ENCODE measurements at regions not wholly inside any gene's neighbourhood (a gene's known extent, or its start where the extent isn't known, plus 50 kb on each side); places are given as distances from the start of the nearest gene placed in this dataset.

- no peak for DNase-seq (ENCODE audit: extremely low read depth in 1 of 11, low read depth in 9 of 11, low spot score in 4 of 11)
Measured at GRCh38 chr20:60372822-60373221, 414.6 kb downstream of the CDH26 start.

DNA sequence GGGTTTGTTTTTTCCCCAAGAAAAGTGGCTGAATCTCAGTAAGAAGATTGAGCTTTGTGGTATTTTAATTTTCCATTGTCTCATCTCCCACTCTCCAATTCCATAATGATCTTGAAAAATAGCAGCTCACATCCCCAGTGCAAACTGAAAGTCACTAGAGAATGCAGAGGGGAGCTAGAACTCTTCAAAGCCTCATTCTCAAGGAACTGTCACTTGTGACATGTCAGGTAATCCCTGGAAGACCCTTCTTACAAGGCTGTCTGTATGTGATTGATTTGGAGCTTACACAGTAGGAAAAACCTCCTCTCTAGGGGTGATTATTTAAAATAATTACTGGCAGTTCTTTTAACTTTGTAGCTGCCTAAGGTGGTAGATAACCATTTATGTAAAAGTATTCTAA lies 420.4 kb downstream of the CDH26 start:
- no peak for DNase-seq (ENCODE audit: extremely low read depth in 1 of 11, low read depth in 9 of 11, low spot score in 4 of 11)

DNA sequence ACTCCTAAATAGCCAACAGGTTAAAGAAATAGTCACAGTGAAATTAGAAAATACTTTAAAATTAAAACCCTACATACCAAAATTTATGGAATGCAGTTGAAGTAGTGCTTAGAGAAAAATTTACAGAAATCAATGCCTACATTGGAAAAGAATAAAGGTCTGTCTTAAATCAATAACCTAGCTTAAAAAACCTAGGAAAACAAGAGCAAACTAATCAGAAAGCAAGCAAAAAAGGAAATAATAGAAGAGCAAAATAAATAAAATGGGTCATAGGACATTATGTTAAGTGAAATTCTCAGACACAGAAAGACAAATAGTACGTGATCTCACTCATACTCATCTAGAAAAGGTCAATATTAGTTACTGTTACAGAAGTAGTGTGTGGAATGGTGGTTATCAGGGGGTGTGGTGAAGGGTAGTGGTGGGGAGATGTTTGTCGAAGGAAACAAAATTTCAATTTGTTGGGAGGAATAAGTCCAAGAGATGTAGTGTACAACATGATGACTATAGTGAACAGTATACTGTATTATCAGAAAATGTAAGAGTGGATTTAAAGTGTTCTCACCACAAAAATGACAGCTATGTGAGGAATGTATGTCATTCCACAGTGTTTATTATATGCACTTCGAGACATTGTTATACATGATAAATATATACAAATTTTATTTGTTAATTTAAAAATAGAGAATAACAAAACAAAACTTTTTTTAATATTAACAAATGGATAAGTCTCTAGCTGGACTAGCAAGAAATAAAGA lies 423.6 kb downstream of the CDH26 start:
- DNase-seq (ENCODE audit: extremely low read depth in 1 of 11, low read depth in 9 of 11, low spot score in 4 of 11), result no peak

- DNase-seq (ENCODE audit: extremely low read depth in 1 of 11, low read depth in 9 of 11, low spot score in 4 of 11), result no peak
Measured at GRCh38 chr20:60389441-60389840, 431.2 kb downstream of the CDH26 start.

DNA sequence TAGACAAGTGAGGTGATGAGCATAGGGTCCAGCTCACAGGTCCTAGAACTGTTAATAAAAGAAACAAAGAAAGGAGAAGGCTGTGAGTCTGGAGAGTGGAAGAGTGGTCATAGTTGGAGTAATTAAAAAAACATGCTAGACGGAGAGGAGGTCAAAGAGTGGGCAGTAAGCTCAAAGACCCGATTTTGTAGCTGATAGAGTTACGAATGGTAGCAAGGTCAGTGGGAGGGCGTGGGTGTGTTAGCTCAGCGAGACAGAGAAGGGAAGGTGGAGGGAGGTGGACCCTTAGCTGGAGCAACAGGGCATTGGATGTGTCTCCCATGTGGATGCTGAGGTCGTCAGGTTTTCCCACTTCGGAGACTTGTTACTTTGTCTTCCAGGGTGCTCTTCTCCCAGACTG lies 431.7 kb downstream of the CDH26 start:
- DNase-seq (ENCODE audit: extremely low read depth in 1 of 11, low read depth in 9 of 11, low spot score in 4 of 11), result no peak

DNA sequence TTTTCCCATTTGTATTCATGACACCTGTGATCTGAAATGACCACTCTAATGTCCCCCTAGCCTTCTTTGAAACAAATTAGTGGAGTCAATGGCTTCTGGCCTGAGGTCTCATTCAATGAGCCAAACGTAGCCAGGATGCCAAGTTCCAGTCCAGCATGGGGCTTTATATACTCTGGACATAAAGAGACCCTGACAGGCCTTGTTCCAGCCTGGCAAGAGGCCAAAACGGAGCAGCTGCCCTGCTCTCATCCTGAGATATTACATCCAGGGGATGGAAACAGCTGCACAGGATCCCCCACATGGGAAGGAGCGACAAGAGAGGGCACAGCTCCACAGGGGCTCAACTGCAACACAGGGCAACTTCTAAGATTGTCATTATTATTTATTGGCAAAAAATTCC lies 437.8 kb downstream of the CDH26 start:
- DNase-seq (ENCODE audit: extremely low read depth in 1 of 11, low read depth in 9 of 11, low spot score in 4 of 11), result no peak

DNA sequence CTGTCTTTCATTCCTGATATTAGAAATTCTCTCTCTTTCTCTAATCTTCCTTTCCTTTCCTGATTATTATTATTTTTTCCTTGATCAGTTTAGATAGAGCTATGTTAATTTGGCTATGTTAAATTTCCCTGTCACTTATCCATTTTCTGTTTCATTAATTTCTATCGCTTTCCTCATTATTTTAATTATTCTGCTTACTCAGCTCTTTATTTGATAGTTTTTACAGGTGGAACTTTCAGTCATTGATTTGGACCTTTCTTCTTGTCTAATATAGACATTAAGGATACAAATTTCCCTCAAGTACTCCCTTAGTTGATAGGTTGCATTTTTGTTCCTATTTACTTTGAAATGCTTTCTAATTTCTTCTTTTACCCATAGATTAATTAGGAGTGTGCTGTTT lies 442.3 kb downstream of the CDH26 start:
- no peak for DNase-seq (ENCODE audit: extremely low read depth in 1 of 11, low read depth in 9 of 11, low spot score in 4 of 11)

- no peak for DNase-seq (ENCODE audit: extremely low read depth in 1 of 11, low read depth in 9 of 11, low spot score in 4 of 11)
Measured at GRCh38 chr20:60402189-60403058, 444.2 kb downstream of the CDH26 start.

- no peak for DNase-seq (ENCODE audit: extremely low read depth in 1 of 11, low read depth in 9 of 11, low spot score in 4 of 11)
Measured at GRCh38 chr20:60403105-60403741, 445.0 kb downstream of the CDH26 start.

DNA sequence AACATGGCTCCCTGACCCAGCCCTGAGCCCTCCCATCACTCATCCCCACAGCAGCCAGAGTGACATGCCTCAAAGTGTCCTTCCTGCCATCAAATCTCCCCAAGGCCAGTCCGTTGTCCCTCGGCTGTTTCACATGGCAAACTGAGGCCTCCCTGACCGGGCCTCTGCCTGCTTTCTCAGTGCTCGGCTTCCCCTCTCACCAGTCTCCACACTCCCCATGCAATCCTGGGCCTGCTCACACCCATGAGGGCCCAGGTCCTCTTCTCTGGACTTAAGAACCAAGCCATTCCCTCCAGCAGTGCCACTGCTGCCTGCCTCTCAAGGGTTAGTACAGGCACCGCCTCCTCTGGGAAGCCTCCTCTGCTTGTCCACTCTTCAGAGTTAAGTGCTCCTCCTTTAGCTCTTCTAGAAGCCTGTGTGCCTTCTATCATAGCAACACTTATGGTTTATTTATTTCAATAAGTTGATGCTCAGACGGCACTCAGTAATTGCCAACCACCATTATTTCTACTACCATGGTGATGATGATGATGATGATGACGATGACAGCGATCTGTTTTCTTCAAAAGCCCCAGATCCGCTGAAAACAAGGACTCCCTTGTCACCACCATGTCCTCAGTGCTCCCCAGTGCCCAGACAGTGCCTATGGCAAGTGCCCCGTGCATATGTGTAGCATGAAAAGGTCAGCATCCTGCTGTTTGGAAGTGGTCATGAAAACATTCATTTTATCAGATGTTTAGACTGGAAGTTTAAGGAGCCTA lies 449.0 kb downstream of the CDH26 start:
- no peak for DNase-seq (ENCODE audit: extremely low read depth in 1 of 11, low read depth in 9 of 11, low spot score in 4 of 11)

DNA sequence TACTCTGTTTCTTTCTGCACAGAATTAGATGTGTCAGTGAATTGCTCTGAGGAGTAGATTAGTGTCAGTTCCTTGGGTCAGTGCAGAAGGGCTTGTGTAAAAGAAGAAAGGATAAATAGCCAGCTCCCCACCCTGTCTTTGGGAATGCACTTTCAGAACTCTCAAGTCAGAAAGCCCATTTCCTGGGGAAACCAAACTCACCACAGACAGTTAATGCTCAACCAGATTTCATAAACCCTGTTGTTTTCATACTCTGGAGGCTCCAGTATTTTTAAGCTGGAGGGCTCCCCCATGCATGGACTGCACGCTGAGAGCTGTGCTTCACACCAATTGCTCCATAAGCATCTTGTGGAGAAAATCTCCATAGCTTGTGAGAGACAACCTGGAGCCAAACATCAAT lies 449.7 kb downstream of the CDH26 start:
- no peak for DNase-seq (ENCODE audit: extremely low read depth in 1 of 11, low read depth in 9 of 11, low spot score in 4 of 11)

GRCh38 chr20:60408435-60408834 lies 450.2 kb downstream of the CDH26 start:
- no peak for DNase-seq (ENCODE audit: extremely low read depth in 1 of 11, low read depth in 9 of 11, low spot score in 4 of 11)

DNA sequence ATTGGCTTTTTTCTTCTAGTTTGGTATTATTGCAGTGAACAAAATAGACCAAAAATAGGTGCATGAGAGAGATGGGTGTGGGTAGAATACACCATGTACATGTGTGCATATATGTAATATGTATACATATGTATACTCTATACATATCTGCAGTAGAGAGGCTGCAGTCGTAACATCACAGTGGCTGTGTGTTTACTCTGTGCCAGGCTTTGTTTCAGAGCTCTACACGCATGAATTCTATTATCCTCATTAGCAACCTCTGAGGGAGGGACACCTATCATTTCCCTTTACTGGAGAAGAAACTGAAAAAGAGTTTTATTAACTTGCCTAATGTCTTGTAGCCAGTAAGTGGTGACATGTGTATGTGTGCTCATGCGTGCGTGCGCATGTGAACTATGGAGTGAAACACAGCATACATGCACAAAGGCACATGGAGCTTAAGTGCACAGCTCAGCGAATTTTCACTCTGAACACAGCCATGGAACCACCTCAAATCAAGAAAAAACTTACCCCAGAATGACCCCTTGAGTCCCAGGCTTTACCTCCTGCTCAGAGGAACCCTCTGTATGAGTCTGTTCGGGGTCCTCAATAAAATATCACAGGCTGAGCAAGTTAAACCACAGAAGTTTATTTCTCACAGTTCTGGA lies 452.5 kb downstream of the CDH26 start:
- no peak for DNase-seq (ENCODE audit: extremely low read depth in 1 of 11, low read depth in 9 of 11, low spot score in 4 of 11)

GRCh38 chr20:60411813-60412212 lies 453.6 kb downstream of the CDH26 start:
- DNase-seq (ENCODE audit: extremely low read depth in 1 of 11, low read depth in 9 of 11, low spot score in 4 of 11), result no peak

- no peak for DNase-seq (ENCODE audit: extremely low read depth in 1 of 11, low read depth in 9 of 11, low spot score in 4 of 11)
Measured at GRCh38 chr20:60420676-60421229, 462.5 kb downstream of the CDH26 start.

DNA sequence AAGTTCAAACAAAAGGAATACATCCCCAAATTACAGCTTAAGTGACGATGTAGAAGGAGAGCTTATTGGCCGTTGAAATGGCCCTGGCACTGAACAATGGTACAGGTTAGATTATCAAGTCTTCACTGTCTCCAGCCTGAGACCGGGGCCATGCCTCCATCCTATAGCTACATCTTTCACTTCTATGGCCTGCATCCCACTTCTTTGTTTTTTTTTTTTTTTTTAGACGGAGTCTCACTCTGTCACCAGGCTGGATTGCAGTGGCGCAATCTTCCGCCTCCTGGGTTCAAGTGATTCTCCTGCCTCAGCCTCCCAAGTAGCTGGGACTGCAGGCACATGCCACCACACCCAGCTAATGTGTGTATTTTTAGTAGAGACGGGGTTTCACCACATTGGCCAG lies 464.6 kb downstream of the CDH26 start:
- DNase-seq (ENCODE audit: extremely low read depth in 1 of 11, low read depth in 9 of 11, low spot score in 4 of 11), result no peak

- no peak for DNase-seq (ENCODE audit: extremely low read depth in 1 of 11, low read depth in 9 of 11, low spot score in 4 of 11)
Measured at GRCh38 chr20:60424267-60424902, 466.2 kb downstream of the CDH26 start.

- DNase-seq (ENCODE audit: extremely low read depth in 1 of 11, low read depth in 9 of 11, low spot score in 4 of 11), result no peak
Measured at GRCh38 chr20:60427516-60427915, 469.3 kb downstream of the CDH26 start.

Measured in renal cortex interstitium (tissue), 11 donors.